Stimulated activated CD4-positive, alpha-beta T cell treated with anti-CD3 and anti-CD28 coated beads, Interleukin-12 subunit alpha, Interleukin-12 subunit beta, amount 100 ng/mL, for 24 hours (primary cell): ENCODE measurements at regions not wholly inside any gene's neighbourhood (a gene's known extent, or its start where the extent isn't known, plus 50 kb on each side); places are given as distances from the start of the nearest gene placed in this dataset.
"Not testable (repeated sequence)": the region's sequence is repeated elsewhere in the genome, so short reads cannot be mapped to it uniquely, and the experiment has no call there.

ENCODE experiments used
- DNase-seq, 2 experiments: peaks; one replicate each; pipeline ENCODE4 v3.0.0-alpha.2; 2020; ENCODE audit warnings: low read depth in 2 of 2

DNA sequence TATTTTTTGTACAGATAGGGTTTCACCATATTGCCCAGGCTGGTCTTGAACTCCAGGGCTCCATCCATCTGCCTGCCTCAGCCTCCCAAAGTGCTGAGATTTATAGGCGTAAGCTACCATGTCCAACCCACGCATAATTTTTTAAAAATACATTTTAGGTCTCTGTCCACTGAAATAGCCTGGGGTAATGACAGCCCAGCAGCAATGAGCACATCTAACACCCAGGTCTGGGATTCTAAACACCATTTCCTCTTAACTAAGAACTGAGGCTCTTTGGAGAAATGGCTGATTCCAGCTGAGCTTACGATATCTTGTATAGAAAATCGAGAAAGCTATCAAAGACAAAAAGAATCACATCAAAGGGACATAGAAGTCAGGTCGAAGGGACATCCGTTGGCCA is 245.3 kb downstream of the PARN start:
- no peak for DNase-seq

DNA sequence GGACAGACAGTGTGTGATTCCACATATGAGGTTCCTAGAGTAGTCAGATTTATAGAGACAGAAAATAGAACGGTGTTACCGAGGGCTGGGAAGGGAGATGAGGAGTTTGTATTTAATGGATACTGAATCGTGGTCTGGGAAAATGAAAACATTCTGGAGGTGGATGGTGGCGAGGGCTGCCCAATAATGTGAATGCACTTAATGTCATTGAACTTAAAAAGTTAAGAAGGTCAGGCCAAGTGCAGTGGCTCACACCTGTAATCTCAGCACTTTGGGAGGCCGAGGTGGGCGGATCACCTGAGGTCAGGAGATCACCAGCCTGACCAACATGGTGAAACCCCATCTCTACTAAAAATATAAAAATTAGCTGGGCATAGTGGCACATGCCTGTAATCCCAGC is 246.2 kb downstream of the PARN start:
- DNase-seq = not testable (repeated sequence)

DNA sequence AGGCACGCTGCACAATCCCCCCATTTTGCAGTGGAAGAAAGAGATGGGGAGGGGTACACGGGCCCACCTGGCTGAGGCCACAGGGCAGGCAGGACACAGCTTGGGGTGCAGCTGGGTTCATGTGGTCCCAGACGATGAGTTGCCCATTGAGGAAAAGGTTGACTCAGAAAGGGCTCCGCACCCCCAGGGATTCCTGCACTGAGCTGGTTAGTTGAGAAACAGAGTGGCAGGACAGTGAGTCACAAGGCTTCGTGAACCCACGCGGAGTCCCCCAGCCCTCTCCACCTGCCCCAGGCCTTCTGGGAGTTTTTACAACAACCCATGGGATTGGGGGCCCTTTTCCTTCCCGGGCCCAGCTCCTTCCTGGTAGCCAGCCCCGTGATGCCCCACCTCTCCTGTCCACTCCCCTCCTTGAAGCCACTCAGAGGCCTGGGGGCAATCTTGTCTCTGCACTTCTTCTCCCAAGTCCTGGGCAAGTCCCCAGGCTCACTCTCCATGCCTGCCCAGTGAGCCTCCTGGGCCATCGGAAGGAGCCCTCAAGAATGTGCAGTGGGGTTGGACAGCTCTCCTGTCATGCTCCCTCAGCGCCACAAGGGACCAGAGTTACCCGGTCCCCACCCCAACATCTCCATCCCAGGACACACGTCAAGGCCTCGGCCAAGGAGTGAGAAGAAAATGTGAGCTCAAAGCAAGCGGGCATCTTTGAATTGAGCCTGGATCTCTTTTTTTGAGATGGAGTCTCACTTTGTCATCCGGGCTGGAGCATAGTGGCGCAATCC is 251.2 kb downstream of the PARN start:
- no peak for DNase-seq

DNA sequence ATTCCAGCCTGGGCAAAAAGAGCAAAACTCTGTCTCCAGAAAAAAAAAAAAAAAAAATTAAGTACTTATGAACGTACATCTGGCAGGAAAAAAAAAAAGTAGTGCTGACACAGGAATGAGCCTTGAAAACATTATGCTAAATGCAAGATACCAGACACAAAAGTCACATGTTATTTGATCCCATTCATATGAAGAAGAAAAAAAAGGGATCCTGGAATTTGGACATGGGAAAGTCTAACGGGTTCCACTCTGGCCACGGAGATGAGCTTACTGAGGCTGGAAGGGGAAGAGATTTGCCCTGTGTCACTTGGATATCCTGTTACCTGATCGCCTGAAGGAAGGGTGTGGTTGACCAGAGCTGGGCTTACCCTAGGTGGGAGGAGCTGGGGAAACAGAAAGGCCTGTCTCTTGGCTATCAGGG is 251.9 kb downstream of the PARN start:
- no peak for DNase-seq

DNA sequence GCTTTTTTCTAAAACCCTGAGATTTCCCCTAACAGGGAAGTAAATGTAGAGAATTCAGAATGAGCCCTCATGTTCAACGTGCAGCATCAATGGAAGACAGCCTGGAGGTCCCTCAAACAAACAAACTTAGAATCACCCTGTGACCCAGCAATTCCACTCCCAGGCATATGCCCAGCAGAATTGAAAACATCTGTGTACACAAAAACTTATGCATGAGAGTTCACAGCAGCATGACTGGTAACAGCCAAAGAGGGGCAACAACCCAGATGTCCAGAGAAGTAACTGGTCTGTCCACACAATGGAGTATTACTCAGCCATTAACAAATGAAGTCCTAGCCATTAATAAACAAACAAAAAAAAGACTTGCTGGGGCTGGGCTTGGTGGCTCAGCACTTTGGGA is 252.7 kb downstream of the PARN start:
- DNase-seq = no peak

DNA sequence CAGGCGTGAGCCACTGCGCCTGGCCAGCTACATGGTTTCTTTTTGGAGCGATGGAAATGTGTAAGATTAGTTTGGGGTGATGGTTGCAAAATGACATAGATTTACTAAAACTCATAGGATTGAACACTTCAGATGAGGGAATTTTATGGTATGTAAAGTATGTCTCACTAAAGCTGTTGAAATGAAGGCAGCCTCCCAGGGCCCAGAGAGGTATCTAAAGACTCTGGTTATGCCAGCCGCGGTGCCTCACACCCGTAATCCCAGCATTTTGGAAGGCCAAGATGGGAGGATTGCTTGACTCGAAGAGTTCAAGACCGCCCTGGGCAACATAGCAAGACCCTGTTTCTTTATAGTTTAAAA is 254.9 kb downstream of the PARN start:
- no peak for DNase-seq

DNA sequence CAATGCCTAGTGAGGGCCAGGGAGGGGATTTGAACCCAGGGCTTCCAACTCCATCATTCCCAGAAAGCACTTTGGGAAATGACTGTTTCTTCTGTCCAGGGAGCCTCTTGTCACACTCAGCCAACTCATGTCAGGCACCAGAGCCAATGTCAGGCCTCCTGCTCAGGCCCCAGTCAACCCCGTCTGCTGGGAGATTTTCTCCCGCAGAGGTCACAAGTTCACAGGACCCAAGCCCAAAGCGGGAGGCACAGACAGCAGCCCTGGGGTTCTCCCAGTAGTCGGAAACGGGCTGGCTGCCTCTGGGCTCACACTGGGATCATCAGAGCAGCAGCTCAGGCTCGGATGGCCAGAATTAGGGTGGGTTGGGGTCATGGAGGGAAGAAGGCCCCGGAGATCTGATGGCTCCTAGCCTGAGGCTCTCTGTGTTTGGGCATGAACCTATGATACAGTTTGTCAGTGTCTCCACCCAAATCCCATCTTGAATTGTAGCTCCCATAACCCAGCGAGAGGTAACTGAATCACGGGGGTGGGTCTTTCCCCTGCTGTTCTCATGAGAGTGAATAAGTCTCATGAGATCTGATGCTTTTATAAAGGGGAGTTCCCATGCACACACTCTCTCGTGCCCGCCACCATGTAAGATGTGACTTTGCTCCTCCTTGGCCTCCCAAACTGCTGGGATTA is 255.5 kb downstream of the PARN start:
- DNase-seq = no peak

DNA sequence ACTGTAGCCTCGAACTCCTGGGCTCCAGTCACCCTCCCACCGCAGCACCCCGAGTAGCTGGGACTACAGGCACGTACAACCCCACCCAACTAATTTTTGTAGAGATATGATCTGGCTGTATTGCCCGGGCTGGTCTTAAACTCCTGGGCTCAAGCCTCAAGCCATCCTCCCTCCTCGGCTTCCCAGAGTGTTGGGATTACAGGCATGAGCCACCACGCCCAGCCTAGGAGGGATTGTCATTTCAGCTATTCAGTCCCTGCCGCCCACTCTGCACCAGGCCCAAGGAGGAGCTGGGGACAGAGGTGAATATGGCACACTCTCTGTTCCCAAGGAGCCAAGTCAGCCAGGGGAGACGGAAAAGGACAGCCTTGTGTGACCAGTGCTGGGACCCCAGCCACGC is 256.2 kb downstream of the PARN start:
- DNase-seq = no peak

DNA sequence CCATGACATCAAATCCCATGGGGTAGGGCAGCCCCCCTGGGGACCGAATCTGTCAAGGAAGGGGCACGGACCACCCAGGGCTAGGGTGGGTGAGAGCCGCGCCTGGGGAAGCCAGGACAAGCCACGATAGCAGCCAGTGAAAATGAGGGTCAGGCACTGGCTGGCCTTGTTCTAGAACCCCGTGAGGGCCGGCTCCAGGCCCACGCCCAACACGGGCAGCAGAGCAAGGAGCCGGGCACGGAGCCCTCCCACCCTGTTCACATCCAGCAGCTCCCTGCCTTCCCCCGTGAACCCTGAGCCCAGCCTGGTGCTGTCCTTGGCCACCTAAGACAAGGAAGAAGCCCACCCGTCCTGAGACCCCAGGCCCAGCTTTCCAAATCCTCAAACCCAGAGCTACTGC is 256.7 kb downstream of the PARN start:
- DNase-seq = no peak

DNA sequence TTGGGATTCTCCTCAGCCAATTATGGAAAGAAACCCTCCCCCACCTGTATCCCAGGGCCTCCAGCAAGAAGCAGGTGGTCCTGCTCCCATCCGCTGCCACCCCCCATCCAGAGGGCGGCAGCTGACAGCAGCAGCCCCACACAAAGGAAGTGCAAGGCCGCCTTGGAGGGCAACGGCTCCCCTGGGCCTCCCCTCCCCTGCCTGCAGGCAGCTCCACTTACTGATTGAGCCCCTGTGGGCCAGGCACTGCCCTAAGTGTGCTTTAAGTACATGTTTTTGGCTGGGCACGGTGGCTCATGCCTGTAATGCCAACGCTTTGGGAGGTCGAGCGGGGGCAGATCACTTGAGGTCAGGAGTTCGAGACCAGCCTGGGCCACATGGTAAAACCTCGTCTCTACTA is 257.6 kb downstream of the PARN start:
- DNase-seq = no peak

DNA sequence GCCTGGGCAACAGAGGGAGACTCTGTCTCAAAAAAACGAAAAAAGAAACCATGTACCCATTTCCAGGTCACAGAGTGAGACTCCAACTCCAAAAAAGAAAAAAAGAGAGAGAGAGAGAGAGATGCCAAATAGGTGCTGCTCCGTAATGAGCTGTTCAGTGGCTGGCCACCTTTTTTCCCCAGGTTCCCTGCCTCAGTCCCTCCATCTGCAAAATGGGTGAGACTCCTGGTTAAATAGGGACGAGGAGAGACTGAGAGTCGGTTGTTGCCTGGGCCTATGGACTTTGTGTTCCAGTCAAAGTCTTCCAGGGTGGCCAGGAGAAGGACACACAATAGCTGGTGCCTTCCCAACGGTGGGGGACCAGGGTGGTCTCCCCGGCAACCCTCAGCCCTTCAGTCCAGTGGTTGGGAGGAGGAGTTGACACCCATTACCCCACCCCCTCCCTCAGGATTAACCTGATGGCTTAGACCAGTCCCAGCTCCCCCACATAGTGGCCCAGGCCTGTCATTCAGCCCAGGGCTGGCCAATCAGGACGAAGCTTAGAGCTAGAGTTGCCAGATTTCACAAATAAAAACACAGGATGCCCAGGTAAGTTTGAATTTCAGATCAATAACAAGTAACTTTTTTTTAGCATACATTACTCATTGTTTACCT is 258.2 kb downstream of the PARN start:
- no peak for DNase-seq

DNA sequence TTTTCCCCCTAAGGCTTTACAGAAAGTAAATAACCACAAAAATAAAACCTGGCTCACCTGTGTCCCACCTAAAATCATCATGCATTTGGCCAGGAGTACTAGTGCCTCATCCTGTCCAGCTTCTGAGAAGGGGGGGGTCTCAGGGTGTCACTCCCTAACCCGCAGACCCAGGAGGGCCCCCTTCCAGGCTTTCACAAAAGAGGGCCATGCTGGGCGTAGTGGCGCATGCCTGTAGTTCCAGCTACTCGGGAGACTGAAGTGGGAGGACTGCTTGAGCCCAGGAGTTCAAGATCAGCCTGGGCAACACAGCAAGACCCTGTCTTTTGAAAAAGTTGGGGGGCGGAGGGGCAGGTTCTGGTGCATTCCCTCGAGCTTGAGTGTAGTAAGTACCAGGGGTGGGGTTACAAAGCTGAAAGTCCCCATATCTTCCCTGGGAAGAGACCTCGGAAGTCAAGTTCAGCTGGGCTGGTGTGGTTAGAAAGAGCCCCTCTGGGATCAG is 259.3 kb downstream of the PARN start:
- no peak for DNase-seq

DNA sequence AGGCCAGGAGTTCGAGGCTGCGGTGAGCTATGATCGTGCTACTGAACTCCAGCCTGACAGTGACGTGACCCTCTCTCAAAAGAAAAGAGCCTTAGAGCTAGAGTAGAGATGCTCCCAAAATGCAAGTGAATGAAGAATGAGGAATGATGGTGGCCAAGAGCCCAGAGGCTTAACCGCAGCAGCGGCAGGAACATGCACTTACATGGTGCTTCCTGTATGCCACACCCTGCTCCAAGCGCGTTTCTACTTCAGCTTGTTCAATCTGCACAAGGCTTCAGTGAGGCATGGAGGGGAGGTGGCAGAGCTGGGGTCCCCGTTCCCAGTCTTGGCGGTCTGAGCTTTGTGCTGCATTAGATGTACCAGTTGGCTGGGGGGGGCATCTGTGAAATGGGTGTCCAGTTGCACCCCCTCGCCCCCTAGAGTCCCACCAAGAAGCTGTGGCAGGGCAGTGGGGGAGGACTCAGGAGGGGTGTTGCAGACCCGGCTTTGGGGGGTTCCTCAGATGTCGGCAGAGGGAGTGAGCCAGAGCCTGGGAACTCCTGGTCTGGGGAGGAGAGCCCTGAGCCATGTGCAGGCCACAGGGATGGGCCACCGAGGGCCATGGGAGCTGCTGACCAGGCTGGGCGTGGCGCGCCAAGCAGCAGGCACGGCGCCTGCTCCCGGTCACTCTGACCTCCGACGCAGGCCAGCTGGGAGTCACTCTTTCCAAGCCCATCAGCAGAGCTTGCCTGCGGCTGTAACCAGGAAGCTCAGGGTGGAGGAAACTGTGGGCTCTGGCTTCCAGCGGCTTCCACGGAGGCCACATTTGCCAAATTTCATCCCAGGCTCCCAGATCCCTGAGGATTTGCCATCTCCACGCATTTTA is 260.1 kb downstream of the PARN start:
- DNase-seq = no peak

DNA sequence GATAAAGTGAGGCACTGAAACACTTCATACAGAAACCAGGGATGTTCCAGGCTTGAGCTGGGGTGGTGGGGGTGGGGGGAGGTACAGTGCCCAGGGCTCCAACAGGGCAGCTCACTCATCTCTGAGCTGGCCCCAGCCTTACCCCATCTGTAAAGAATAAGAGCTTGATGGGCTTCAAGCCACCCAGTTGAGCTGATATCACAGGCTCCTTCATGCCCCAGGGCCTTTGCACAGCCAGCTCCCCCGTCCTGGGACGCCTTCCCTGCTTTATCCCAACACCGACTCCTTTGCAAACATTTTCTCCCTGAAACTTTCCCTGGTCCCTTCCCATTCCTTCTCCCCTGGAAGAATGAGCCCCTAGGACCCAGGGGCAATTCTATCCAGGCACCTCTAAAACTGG is 261.7 kb downstream of the PARN start:
- DNase-seq = no peak

DNA sequence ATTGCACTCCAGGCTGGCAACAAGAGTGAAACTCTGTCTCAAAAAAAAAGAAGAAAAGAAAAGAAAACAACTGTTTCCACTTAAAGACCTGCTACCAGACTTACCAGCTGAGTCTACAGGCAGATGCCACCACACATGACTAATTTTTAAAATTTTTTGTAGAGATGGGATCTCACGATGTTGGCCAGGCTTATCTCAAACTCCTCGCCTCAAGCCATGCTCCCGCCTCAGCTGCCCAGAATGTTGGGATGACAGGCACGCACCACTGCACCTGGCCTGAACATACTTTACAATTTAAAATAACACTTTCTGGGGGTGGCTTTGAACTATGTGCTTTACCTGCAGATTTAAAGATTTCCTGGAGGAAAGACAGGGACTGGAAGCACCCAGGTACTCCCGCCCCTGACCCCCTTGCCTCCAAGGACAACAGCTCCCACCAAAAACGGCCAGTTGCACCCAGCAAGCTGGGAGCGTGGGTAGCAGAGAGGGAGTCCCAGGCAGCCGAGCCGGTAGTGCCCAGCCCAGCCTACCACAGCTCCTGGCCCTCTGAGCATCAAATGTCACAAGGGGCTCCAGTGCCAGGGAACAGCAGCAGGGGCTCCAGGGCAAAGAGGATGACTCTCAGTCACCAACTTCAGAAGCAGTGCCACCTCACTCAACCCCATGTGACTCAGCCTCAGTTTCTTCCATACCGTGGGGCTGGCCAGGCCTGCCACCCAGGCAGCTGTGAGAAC is 262.9 kb downstream of the PARN start:
- no peak for DNase-seq

DNA sequence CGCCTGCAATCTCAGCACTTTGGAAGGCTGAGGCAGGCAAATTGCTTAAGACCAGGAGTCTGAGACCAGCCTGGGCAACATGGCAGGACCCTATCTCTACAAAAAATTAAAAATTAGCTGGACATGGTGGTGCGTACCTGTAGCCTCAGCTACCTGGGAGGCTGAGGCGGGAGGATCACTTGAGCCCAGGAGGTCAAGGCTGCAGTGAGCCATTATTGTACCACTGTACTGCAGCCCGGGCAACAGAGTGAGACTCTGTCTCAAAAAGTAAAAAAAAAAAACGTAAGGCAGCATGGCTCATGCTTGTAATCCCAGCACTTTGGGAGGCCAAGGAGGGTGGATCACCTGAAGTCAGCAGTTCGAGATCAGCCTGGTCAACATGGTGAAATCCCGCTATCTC is 263.6 kb downstream of the PARN start:
- no peak for DNase-seq

DNA sequence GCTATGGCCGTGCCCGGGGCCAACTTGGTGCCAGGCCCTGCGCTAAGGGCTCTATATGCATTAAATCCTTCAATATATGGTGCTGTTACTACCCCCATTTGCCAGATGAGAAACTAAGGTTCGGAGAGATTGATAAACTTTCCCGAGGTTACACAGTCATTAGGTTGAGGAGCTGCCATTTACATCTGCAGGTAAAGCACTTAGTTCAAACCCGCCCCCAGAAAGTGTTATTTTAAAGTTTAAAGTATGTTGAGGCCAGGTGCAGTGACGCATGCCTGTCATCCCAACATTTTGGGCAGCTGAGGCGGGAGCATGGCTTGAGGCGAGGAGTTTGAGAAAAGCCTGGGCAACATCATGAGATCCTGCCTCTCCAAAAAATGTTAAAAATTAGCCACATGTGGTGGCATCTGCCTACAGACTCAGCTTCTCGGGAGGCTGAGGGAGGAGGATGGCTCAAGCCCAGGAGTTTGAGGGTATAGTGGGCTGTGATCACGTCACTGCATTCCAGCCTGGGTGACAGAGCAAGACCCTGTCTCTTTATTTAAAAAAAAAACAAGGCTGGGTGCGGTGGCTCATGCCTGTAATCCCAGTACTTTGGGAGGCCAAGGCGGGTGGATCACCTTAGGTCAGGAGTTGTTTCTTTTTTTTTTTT is 264.7 kb downstream of the PARN start:
- DNase-seq = no peak

DNA sequence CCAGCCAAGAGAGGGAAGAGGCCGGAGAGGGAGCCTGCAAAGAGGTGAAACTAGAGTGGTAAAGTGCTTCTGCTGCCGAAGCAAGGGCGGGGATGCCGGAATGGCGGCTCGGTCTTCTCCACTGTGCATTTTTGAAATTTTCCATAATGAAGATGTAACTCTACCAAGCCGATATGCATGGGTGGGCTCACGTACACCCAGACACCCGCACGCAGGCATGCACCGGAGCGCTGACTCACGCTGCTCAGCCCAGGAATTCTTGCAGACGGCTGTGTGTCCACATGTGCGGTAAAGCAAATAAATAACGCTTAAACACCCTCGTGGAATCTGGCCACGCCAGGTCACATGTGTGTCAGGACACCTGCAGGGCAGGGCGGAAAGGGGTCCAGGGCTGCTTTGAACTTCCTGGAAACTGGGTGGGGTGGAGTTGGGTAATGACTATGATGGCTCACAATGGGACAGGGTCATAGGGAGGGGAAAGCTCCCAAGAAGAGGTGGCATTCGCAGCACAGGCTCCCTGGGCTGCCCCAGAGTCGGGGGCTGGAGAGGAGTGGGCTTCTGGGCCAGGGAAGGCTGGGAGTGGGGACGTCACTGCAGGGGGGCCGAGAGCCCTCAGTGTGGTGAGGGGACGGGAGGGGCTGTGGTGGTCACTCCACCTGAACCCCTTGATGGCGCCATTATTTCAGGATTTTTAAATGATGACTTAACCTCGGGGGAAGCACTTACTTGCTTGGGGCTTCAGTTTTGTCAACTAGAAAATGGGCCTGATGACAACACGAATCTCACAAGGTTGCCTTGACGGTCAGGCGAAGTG is 265.5 kb downstream of the PARN start:
- no peak for DNase-seq

DNA sequence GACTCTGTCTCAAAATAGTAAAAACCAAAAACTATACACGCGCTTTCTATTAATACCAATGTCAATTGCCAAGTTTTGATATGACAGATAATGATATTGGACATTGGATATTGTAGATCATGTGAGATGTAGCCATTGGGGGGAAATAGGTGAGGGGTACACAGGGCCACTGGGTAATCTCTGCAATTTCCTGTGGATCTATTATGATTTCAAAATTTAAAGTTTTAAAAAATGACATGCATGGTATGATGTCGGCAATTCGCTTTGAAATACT is 266.0 kb downstream of the PARN start:
- no peak for DNase-seq

DNA sequence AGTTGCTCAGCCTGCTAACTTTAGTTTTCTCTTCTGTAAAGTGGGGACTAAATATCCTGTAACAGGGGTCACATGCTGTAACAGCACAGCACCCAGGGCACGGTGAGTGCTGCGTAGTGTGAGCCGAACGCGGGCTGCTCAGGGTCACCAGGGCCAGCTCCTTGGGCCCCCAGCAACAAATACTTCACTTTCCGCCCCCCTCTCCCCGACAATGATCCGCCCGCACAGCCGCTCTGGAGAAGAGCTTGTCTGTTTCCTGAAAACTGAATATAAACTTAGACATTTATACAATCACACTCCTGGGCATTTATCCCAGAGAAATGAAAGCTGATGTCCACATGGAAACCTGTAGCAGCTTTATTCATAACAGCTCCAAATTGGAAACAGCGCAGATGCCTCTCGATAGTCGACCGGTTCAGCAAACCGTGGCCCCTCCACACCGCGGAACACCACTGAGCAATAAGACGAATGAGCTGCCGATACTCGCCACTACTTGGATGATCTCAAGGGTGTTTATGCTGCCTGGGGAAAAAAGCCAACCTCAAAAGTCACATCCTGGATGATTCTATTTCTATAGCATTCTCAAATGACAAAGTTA is 267.2 kb downstream of the PARN start:
- DNase-seq = no peak
